Inflammatory macrophage (primary cell): ENCODE measurements at regions not wholly inside any gene's neighbourhood (a gene's known extent, or its start where the extent isn't known, plus 50 kb on each side); places are given as distances from the start of the nearest gene placed in this dataset.
"Not testable (repeated sequence)": the region's sequence is repeated elsewhere in the genome, so short reads cannot be mapped to it uniquely, and the experiment has no call there.

Source experiments
- DNase-seq, 2 donors: peaks; one replicate each; pipeline ENCODE4 v3.0.0-alpha.2; 2020 to 2022

DNA sequence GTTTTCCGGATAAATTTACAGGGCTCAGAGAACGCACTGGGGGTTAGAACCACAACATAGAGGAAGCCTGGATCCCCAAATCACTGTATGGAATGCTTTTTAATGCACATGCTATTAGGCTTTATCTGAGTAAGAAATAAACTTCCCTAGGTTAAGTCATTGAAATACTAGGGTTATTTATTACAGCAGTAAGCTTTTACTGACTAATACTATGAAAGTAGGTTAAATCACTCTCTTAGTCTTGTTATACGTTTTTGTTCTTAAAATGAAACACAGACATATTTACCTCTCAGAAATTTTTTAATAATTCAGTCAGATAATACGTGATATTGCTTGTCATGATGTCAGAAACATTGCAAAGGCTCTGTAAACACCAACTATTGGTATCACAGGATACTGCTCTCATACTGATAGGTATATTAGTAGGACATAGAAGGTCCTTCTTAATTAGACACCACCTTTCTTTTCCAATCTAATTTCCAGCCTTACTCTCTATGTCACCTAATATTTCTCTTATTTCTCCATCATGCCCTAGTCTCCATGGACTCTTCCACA is 162.7 kb upstream of the NYAP2 start:
- no peak for DNase-seq

DNA sequence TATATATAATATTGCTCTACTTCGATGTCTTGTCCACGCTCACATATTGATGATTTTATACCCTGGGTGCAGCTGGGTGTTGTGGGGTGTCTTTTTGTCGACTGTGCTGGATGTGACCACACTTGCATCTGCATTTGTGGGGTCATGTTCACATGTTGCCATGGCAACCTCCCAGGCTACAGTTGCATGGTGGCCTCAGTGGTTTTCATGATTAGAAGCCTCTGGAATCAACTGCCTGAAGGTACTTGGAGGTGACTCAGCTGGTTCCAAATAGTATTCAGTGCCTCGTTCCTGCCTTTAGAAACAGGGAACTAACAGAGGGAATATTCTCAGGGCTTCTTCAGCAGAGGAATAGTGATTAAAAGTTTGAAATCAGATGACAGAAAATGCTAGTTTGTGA is 166.3 kb upstream of the NYAP2 start:
- DNase-seq, result no peak

DNA sequence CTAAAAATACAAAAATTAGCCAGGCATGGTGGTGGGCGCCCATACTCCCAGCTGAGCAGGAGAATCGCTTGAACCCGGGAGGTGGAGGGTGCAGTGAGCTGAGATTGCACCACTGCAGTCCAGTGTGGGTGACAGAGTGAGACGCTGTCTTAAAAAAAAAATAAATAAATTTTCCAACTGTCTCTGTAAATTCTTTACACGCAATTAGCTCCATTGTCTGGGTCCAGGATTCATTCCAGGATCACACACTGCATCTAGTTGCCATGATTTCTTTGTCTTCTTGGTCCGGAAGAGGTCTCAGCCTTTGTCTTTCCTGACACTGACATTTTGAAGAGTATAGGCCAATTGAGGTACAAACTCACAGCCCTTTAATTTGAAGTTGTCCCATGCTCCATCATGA is 167.6 kb upstream of the NYAP2 start:
- DNase-seq, result no peak

DNA sequence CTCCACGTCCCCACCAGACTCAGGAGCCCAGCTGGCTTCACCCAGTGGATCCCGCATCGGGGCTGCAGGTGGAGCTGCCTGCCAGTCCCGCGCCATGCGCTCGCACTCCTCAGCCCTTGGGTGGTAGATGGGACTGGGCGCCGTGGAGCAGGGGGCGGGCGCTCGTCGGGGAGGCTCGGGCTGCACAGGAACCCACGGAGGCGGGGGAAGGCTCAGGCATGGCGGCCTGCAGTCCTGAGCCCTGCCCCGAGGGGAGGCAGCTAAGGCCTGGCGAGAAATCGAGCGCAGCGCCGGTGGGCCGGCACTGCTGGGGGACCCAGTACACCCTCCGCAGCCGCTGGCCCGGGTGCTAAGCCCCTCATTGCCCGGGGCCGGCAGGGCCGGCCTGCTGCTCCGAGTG is 170.2 kb upstream of the NYAP2 start:
- not testable (repeated sequence) for DNase-seq

DNA sequence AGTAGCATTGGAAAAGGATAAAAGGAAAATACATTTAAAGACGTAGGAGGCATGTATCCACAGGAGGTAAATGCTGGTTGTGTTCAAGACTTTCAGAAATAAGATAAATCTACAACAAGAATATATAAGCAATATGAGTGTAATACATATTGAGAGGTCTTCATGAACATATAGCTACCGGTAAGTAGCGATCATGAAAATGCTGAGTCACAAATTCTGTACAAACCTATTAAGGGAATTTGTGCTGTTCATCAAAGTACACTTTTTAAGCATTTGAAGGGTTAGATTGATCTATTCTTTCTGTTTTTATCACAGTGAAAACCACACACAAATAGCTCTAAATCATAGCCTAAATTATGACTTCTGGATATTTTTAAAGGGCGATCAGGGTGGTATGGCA is 173.1 kb upstream of the NYAP2 start:
- DNase-seq, result no peak

DNA sequence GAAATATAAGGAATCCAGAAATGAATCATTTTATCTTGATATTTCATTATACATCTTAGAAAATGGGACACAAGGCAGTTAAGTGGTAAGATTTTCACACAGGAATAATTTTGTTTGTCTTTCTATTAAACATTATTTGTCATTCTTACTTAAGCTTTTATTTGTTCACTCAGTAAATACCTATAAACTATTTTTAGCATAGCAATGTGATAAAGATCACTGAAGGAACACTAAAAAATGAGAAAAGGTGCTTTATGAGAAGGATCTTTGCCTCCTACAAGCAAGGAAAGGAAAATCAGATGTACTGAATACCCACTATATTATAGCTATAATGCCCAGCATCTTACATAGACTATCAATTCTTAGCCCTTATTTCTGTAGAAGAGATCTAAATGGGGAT is 176.2 kb upstream of the NYAP2 start:
- no peak for DNase-seq

DNA sequence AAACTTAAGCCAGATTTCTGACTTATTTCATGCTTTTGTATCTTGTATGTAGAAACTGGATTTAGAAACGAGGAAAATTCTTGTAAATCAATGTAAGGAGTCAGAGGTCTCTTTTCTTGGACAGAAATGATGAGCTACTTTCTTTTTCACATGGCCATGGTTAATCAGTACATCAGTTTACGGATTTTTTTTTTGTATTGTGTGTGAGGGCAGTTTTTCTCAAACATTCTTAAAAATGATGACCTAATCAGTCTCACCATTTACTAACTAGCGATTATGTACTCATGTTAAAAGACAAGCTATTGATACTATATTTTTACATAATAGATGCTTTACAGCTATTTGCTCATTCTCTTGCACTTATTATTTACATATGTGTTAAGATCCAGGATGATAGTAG is 165.2 kb upstream of the DOCK10 start:
- DNase-seq, result no peak

DNA sequence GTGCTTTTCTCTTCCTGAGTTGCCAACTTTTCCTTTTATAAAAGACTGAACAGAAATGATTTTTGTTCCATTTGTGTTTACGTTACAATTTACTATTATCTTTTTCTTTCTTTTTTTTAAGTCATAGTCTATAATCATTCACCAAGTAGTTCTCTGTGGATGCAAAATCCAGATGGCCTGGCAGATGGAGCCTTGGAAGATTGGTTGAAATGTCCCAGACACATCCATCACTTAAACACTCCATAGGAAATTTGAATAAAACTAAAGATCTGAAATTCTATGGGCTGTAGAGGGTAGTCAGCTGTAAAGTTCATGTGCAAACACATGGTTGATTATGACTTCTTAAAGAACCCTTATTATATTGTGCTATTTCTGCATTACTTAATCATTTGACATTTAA is 164.8 kb upstream of the DOCK10 start:
- no peak for DNase-seq

DNA sequence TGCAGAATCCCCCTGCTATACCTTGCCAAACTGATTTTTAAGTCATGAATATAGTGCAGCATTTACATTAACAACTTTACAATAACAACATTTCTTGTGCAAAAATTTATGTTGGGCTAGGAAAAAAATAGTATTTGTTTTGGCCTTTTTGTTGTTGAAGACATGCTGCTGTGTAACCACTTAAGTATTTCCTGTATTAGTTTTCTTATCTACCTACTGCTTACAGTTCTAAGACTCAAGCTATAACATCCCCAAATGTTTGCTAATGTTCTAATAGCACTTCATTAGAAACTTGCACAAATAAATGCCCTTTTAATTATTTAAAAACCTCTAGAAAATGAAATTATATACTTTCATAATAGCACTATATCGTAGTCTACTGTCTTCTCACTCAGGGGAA is 154.3 kb upstream of the DOCK10 start:
- DNase-seq, result no peak

DNA sequence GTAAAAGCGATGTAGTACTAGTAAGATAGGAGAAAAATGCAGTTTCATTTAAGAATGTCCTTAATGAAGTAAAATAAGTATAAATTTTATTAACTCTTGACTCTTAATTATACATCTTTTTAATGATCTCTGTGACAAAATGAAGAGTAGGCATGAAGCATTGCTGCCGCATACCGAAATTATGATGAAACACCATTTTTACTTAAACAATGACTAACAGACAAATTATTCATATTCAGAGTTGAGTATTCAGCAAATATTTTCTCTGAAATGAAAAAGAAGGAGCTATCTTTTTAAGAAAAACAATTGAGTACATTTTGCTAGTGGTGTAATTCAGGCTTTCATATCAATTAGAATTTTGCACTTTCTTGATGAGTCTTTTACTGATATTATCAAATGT is 150.6 kb upstream of the DOCK10 start:
- DNase-seq, result no peak

DNA sequence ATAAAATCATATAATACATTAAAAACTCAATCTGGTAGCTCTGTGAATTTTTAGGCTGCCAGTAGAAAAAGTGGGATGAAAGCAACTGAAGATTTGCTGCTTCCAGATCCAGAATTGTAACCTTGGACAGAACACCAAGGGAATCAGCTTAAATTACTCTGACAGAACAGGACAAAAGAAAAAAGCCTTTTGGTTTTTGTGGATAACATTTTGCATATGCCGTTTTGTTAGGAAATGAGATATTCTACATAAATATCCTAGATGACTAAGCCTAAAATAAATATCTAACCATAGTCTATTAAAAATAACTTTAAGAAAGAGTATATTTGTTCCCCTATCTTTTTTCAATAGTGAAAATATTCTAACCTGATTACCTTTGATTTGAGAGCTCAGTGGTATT is 148.7 kb upstream of the DOCK10 start:
- no peak for DNase-seq

DNA sequence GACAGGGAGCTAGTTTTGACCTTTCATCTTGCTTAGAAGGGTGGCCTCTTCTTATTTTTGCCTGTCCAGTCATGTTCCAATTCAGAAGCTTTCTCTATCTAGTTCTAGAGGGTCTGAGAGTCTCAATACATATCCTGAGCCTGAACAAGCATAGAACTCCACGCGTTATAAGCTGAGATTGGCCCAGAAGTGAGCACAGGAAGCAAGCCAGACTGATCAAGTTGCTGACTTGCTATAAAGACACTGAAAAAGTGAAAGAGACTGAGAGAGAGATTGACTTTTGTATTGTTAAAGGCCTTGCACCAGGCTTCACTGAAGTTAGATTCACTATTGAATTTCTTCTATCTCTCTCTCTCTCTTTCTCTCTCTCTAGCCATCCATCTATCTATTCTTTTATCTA is 142.7 kb upstream of the DOCK10 start:
- no peak for DNase-seq

DNA sequence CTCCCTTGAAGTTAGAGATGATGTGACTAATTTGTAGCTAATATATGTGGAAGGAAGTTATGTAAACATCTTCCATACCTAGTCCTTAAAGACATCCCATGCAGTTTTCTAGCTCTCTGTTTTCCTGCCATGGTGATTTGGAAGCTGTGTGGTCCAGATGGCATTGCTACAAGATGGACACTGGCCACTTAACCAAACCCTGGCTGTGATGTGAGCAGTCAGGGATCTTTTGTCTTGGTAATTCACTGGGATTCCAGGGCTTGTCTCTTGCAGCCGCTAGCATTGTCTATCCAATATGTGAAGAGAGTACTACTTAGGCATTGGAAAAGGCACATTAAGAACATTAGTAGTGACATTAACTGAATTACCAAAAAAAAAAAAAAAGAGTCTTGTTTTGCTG is 139.9 kb upstream of the DOCK10 start:
- no peak for DNase-seq

DNA sequence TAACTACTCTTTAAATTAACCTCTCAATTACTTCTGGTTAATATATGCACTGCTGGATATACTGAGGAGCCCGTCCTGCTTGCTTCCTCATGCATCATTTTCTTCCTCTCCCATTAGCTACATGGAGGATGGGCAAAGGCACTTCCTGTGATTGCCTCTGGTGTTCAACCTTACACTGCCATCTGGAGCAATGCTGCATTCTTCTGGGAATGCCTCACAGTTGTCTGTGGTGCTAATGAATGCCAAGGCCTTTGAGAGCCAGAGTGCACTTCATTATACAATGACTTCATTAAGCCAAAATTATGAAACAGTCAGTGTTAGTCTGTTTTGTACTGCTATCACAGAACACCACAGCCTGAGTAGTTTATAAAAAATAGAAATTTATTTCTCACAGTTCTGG is 134.8 kb upstream of the DOCK10 start:
- DNase-seq, result no peak

DNA sequence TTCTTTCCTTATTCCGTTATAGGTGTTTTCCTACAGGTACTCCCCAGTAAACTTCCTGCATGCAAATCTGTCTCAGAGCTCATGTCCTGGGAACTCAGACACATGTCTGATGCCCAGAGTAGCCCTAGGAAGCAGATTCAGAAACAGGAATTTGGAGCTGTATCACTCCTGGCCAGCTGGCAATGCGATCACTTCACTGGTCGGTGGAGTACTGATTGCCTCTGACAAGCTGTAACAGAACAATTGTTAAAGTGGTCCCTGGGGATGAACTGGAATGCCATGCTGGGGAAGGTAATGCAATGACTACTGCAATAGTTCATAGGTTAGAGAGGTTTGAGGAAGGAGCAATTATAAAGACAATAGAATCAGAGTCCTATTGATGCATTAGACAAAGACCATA is 131.6 kb upstream of the DOCK10 start:
- DNase-seq, result no peak

DNA sequence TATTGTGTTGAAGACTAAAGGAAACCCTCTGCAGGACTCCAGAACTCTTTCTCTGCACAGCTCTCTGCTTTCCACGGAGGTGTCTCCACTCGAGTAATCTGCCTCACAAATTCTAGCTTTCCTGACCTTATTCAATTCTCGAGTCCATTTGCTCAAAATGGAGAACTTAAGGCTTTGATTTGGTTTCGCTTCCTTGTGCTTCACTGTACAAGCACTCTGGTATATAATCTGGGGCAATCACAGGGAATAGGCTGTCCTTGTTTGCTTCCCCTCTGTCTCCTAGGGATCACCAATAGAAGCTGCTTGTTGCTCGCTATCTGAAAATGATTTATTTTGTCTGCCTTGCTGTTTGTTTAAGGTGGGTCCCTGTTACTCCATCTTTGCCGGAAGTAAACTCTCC is 129.1 kb upstream of the DOCK10 start:
- DNase-seq, result peak; percentile 57 to 66

DNA sequence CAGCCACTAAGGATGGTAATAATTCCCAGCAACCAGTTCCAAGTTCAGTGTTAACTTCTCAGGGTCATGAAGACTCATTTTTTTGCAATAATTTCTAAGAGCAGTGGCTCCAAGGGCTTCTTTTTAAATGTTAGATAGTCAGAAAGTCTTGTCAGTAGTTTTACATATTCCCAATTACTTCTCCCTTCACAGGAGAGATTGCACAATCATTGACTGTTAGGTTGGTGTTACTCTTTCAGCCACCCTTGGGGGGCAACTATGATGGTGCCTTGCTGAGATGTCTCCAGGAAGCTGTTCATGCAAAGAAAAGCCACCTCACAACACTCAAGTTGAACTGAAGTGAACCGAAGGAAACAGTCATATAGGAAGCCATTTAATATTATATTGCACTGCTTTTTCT is 127.9 kb upstream of the DOCK10 start:
- no peak for DNase-seq

DNA sequence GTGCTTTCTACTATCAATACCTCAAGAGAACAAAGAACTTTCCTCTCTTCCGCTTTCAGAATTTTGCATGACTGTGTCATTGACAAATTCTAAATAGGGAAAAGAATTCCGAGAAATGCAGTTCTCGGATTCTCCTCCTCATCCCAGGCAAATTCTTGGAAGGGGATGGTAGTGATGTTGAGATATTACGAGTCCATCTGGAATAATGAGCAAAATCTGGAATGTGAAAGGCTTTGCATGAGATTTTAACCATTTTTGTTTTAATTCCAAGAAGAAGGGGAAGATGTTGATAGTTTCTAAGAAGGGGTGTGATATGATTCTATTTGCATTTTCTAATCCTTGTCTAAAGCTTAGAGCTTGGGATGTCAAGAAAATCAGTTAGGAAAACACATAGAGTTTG is 127.1 kb upstream of the DOCK10 start:
- no peak for DNase-seq

DNA sequence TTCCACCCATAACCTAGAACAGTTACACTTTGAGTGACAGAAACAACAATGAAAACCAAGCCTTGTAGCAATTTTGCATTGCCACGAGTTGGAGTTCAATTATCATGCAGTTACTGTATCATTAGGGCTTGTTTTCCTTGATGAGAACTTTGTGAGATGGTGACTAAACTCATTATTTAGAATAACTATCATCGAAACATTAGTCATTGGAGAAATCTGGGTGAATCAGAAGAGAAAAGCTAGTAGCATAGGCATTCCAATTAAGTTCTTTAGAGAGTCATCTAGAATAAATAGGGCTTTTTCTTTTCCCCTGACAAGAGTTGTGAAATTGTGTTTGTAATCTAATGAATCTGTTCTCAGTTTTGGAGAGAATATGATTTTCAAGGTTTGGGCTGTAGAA is 122.8 kb upstream of the DOCK10 start:
- DNase-seq, result no peak

DNA sequence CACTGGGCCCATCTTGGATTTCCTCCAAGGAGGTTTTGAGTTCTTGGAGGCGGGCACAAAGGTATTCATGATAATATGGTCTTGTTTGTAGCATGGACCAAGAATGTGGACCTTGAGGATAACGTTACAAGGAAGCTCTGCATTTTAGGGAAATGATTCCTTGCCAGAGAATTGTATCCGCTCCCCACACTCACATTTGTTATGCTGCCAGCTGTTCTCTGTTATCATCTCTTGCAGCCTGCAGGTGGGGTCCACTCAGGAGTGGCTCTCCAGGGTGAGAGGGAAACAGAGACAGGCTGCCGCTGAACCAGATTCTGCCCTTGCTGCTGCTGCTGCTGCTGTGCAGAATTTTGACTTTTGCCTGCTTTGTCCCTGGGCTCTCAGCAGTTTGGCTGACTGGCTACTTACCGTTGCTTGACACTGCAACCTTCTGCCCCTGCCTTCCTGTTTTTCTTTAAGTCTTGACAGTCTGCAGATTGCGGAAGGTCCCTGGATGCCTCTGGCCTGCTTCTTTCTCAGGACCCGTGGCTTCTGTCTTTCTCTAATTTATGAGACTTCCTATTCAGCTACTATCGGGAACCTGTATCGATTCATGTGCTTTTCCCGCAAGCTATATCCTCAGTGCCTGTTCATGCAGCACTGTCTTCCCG is 122.3 kb upstream of the DOCK10 start:
- DNase-seq, result peak; percentile 29 to 36

DNA sequence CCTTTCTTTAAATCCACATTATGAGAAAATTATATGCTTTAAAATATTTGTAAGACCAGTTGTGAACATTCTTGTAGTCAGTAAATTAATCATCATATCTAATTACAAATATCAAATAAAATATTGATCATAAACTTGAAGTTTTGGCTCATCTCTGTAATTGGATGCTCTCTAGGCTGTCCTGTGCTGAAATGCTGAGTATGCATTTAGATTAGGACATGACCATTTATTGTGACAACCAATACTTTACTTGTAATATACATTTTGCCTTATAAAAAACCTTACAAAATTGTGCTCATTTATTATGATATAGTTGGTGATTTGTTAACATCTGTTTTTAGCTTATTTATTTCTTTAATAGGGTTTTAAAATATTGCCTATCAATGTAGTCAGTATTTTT is 116.1 kb upstream of the DOCK10 start:
- no peak for DNase-seq

DNA sequence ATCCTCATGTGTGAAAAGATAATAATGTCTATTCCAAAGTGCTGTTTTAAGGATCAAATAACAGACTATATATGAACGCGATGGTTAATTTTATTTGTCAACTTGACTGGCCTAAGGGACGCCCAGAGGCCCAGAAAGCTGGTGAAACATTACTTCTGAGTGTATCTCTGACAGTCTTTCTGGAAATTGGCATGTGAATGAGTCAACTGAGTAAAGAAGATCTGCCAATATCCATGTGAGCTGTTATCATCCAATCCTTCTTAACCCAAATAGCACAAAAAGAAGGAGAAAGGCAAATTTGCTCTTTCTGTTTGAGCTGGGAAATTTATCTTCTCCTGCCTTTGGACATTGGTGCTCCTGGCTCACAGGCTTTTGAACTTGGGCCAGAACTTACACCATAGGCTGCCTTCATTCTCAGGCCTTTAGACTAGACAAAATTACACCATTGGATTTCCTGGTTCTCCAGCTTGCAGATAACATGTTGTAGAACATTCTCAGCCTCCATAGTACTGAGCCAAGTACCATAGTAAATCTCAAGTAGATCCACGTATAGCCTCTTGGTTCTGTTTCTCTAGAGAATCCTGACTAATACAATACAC is 114.7 kb upstream of the DOCK10 start:
- DNase-seq, result no peak

DNA sequence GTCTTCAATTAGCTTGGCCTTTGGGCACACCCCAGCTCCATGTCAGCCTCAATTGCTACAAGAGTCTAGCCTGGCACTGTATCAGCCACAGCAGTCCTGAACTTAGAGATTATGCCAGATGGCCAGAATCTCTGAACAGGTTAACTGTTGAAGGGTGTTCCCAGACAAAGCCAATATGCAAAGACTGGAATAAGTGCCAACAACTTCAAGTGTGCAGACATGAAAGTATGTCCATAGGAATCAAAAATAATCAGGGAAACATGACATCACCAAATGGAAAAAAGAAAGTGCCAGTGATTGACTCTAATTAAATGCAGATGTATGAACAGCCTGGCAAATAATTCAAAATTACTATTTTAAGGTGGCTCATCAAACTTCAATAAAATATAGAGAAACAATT is 98.5 kb upstream of the DOCK10 start:
- no peak for DNase-seq

DNA sequence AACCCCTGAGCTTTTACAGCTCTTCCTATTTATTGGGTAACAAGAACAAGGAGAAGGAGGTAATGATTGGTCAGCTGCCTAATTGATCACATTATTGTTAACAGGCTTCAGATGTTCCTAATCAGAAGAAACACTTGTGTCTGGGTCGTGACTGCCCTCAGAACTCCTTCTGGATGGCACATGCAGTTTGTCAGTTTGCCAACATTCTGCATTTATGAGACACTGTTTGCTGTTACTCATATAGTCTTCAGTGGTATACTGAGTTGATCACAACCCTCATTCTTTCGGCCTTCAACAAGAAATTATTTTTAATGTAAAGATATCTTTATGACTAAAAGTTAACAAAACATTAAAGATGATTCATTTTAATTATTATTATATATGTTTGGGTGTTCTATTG is 95.7 kb upstream of the DOCK10 start:
- no peak for DNase-seq

DNA sequence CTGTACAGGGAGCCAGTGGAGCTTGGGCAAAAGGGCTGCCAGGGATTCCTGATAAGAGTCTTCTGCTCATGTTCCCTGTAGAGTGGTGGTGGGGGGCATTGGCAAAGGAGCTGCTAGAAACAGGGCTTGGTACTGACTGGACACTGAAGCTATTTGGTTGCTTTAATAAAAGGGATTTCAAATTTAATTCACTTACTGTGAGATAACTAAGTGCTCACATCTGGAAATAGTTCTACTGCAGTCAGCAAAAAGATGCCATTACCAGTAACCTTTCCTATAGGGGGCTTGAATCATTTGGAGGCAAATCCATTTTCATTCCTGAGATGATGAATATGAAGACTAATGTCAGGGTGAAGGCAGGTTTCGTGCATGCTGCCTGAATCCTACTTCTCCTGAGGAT is 94.3 kb upstream of the DOCK10 start:
- DNase-seq, result no peak
